HFFc6 (cell line): ENCODE measurements at regions not wholly inside any gene's neighbourhood (a gene's known extent, or its start where the extent isn't known, plus 50 kb on each side); places are given as distances from the start of the nearest gene placed in this dataset.

Experiments
- DNase-seq: peaks from one replicate; pipeline ENCODE4 v3.0.0-alpha.2; 2018
- H3K27ac Mint-ChIP-seq: 2 replicates; pipeline ENCODE4 v1.8.0; 2020; ENCODE audit warnings: mild to moderate bottlenecking, mixed read lengths
- H3K27me3 Mint-ChIP-seq: 2 replicates; pipeline ENCODE4 v1.8.0; 2021; ENCODE audit warnings: mild to moderate bottlenecking, moderate library complexity, mixed read lengths; ENCODE audit not compliant: insufficient read depth
- H3K36me3 Mint-ChIP-seq: 2 replicates; pipeline ENCODE4 v1.8.0; 2021; ENCODE audit warnings: low read depth, mixed read lengths
- H3K4me1 Mint-ChIP-seq: 2 replicates; pipeline ENCODE4 v1.8.0; 2020; ENCODE audit warnings: low read depth, mixed read lengths
- H3K4me3 Mint-ChIP-seq: 2 replicates; pipeline ENCODE4 v1.8.0; 2020; ENCODE audit warnings: mild to moderate bottlenecking, moderate library complexity, mixed read lengths
- H3K9me3 Mint-ChIP-seq: 2 replicates; pipeline ENCODE4 v1.8.0; 2020; ENCODE audit warnings: mild to moderate bottlenecking, mixed read lengths
- TF ChIP-seq, protein P1 (sequence below): fragments of 200-600 bp; sonication (generic); IDR thresholded peaks from 2 replicates; pipeline ENCODE4 v1.5.0; 2021; ENCODE audit warnings: antibody characterized with exemption, mild to moderate bottlenecking

DNA sequence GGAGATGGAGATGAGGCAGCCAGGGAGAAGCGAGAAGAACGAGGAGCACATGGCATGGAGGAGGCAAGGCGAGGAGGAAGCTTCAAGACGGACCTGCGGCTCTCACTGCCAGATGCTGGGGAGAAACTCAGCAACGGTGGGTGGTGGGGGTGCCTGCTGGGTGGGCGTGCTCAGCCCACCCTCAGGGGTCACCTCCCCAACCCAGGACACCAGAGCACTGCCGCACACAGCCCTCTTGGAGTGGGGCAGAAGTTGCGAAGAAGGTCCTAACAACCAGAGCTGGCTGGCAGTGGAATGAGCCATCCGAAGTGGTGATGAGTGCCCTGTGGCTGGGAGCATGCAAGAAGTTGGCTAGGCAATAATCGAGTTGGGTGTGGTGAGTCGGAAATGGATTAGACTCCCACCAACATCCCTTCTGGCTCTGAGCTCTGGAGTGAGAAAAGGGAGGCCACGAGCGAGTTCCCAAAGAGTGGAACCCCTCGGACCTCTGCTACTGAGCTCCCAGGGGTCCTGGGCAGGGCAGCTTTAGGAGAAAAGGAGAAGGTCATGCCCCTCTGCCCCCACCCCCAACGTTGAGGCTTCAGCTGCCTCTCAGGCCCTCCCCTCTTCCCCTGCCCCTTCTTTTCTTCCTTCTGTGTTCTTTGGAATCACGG, 212.7 kb upstream of the MVB12B start:
- H3K27me3 Mint-ChIP-seq, result peaks cover 57% of the 10 kb centered on the region
- H3K27ac Mint-ChIP-seq, result no peak overlapping the region
- H3K9me3 Mint-ChIP-seq, result no peaks in the 10 kb centered on the region
- H3K36me3 Mint-ChIP-seq, result no peaks in the 10 kb centered on the region
- no peak overlapping the region for H3K4me3 Mint-ChIP-seq
- TF ChIP-seq, protein P1, sequence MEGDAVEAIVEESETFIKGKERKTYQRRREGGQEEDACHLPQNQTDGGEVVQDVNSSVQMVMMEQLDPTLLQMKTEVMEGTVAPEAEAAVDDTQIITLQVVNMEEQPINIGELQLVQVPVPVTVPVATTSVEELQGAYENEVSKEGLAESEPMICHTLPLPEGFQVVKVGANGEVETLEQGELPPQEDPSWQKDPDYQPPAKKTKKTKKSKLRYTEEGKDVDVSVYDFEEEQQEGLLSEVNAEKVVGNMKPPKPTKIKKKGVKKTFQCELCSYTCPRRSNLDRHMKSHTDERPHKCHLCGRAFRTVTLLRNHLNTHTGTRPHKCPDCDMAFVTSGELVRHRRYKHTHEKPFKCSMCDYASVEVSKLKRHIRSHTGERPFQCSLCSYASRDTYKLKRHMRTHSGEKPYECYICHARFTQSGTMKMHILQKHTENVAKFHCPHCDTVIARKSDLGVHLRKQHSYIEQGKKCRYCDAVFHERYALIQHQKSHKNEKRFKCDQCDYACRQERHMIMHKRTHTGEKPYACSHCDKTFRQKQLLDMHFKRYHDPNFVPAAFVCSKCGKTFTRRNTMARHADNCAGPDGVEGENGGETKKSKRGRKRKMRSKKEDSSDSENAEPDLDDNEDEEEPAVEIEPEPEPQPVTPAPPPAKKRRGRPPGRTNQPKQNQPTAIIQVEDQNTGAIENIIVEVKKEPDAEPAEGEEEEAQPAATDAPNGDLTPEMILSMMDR, result no peak
- no peaks in the 10 kb centered on the region for H3K4me1 Mint-ChIP-seq
- no peak for DNase-seq

DNA sequence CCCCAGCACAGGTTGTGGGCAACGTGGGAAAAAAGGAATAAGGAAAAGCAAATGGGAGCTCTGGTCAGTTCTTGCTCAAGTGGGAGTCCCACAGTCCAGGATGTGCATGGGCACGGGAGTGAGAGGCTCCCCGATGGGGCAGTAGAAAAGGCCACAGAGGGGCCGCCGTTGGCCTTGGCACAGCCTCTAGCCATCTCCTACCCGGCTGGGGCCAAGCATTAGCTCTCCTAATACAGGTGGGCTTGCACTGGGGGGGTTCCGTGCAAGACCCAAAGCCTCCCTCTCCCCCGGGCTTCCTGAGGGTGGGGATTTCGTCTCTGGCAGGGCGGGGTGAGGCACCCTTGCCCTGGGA, 212.2 kb upstream of the MVB12B start:
- Mint-ChIP-seq H3K27me3 (peaks cover 54% of the 10 kb centered on the region), H3K27ac (no peak overlapping the region), H3K9me3 (no peaks in the 10 kb centered on the region), H3K4me1 (no peaks in the 10 kb centered on the region), H3K4me3 (no peak overlapping the region), H3K36me3 (no peaks in the 10 kb centered on the region)
- DNase-seq, result no peak
- TF ChIP-seq, protein P1, result no peak

DNA sequence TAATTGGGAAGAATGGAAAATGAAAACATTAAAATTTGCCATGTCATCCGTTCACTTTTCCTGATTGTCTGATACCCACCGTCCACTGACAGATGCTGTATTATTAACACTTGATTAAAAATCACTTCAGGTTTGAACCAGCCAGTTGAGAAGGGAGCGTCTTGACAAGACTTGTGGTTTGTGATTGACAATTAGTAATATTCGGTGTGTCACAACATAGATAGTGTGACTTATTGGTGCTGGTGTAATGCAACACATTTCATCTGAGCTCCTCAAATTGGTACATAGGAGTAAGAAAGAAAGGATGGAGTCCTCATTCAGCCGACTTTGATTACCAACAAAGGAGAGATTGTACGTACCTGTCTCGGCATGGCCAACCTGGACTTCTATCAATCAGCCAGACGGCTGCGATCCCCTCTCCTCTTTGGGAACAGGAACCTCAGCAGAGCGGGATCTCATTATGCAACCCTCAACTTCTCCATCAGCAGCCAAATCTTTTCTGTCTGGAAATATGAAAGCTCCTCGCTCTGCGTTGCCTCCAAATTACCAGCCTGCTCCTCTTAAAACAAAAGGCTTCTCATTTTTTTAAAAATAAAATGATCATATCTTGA, 211.7 kb upstream of the MVB12B start:
- H3K27ac Mint-ChIP-seq, result no peak overlapping the region
- no peak overlapping the region for H3K4me3 Mint-ChIP-seq
- H3K27me3 Mint-ChIP-seq, result peaks cover 53% of the 10 kb centered on the region
- TF ChIP-seq, protein P1, result no peak
- H3K36me3 Mint-ChIP-seq, result no peaks in the 10 kb centered on the region
- H3K4me1 Mint-ChIP-seq, result no peaks in the 10 kb centered on the region
- no peak for DNase-seq
- no peaks in the 10 kb centered on the region for H3K9me3 Mint-ChIP-seq

DNA sequence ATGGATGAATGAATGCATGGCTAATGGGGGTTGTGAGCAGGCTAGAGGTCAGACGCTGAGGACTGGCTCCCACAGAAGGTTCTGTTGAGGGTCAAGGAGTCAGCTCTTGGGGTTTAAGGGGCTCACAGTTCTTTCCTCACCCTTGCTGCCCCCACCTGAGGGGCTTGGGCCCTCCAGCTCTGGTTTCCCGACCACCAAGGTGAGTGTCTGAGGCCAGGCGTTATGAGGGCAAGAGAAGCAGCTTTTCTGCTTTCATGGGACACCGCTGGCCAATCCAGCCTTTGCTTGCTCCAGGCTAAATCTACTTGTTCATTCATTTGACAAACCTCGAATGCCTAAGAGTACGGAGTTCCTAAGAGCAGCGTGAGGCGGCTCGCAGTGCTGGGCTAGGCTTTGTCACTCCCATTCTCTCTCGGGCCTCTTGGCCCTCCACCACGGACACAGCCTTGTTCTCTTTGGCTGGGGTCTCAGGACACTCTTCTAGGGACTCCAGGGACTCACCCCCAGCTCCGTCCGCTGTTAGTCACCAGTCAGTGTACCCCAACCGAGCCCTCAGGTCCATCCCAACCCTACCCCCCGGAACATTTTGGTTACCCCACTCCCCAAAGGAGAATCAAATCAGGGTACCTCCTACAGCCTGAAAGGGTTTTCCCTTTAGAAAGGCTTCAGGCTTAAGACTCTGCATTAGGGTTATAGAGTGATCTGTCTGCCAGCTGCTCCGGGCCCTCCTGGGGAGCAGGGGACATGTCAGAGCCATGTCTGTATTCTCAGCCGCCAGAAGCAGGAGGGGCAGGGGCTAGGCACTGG, 210.1 kb upstream of the MVB12B start:
- TF ChIP-seq, protein P1, result no peak
- H3K36me3 Mint-ChIP-seq, result no peaks in the 10 kb centered on the region
- H3K27ac Mint-ChIP-seq, result no peak overlapping the region
- peaks cover 58% of the 10 kb centered on the region for H3K27me3 Mint-ChIP-seq
- H3K4me3 Mint-ChIP-seq, result no peak overlapping the region
- DNase-seq, result no peak
- no peaks in the 10 kb centered on the region for H3K4me1 Mint-ChIP-seq
- no peaks in the 10 kb centered on the region for H3K9me3 Mint-ChIP-seq

DNA sequence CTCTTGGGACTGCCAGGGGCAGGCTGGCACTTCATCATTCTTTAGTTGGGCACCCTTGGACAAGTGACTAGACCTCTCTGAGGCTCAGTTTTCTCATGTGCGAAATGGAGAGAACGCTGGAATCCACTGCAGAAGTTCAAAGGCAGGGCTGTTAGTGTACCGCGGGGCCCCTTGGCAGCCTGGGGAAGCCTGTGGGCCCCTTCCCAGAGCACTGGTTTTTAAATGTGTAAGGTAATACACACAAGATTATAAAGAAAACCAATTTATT, 209.5 kb upstream of the MVB12B start:
- Mint-ChIP-seq H3K9me3 (no peaks in the 10 kb centered on the region), H3K4me1 (no peaks in the 10 kb centered on the region), H3K36me3 (no peaks in the 10 kb centered on the region), H3K4me3 (no peak overlapping the region), H3K27ac (no peak overlapping the region), H3K27me3 (peaks cover 57% of the 10 kb centered on the region)
- no peak for DNase-seq
- TF ChIP-seq, protein P1, result no peak
